HG03457 (cell line): ENCODE measurements at regions not wholly inside any gene's neighbourhood (a gene's known extent, or its start where the extent isn't known, plus 50 kb on each side); places are given as distances from the start of the nearest gene placed in this dataset.
"Not testable (repeated sequence)": the region's sequence is repeated elsewhere in the genome, so short reads cannot be mapped to it uniquely, and the experiment has no call there.

Source experiments
- ATAC-seq: cut with Tn5 transposase; IDR thresholded peaks from one replicate; pipeline ENCODE4 v1.9.1; 2021; ENCODE audit warnings: moderate number of reproducible peaks; ENCODE audit not compliant: unreplicated experiment

- no peak for ATAC-seq
These were observed 202.7 kb downstream of the RHOU start for GRCh38 chr1:228937851-228938536.

GRCh38 chr1:228938537-228938901 lies 203.2 kb downstream of the RHOU start:
- ATAC-seq = no peak

- no peak for ATAC-seq
These were observed 203.9 kb downstream of the RHOU start for GRCh38 chr1:228939001-228939691.

- ATAC-seq = no peak
These were observed 204.7 kb downstream of the RHOU start for GRCh38 chr1:228939881-228940392.

- no peak for ATAC-seq
These were observed 205.2 kb downstream of the RHOU start for GRCh38 chr1:228940526-228940925.

GRCh38 chr1:228940926-228941325 lies 205.6 kb downstream of the RHOU start:
- no peak for ATAC-seq

GRCh38 chr1:228941666-228942065 lies 206.4 kb downstream of the RHOU start:
- ATAC-seq = no peak

GRCh38 chr1:228943436-228943835 lies 208.2 kb downstream of the RHOU start:
- no peak for ATAC-seq

GRCh38 chr1:228944296-228944695 lies 209.0 kb downstream of the RHOU start:
- no peak for ATAC-seq

- ATAC-seq = no peak
These were observed 209.7 kb downstream of the RHOU start for GRCh38 chr1:228944935-228945371.

GRCh38 chr1:228945885-228946284 lies 210.6 kb downstream of the RHOU start:
- ATAC-seq = no peak

GRCh38 chr1:228949617-228950016 lies 214.3 kb downstream of the RHOU start:
- not testable (repeated sequence) for ATAC-seq

GRCh38 chr1:228953207-228953606 lies 217.9 kb downstream of the RHOU start:
- no peak for ATAC-seq

- not testable (repeated sequence) for ATAC-seq
These were observed 218.5 kb downstream of the RHOU start for GRCh38 chr1:228953808-228954207.

GRCh38 chr1:228955691-228956090 lies 220.4 kb downstream of the RHOU start:
- ATAC-seq = no peak

- no peak for ATAC-seq
These were observed 221.6 kb downstream of the RHOU start for GRCh38 chr1:228956864-228957263.

- ATAC-seq = no peak
These were observed 222.3 kb downstream of the RHOU start for GRCh38 chr1:228957535-228957934.

GRCh38 chr1:228958121-228958520 lies 222.8 kb downstream of the RHOU start:
- no peak for ATAC-seq

GRCh38 chr1:228958741-228959140 lies 223.5 kb downstream of the RHOU start:
- ATAC-seq = no peak

- ATAC-seq = no peak
These were observed 225.4 kb downstream of the RHOU start for GRCh38 chr1:228960705-228961104.

GRCh38 chr1:228961511-228961910 lies 226.2 kb downstream of the RHOU start:
- no peak for ATAC-seq

- ATAC-seq = no peak
These were observed 228.5 kb downstream of the RHOU start for GRCh38 chr1:228963795-228964177.
